Erythroblast (primary cell): ENCODE measurements at regions not wholly inside any gene's neighbourhood (a gene's known extent, or its start where the extent isn't known, plus 50 kb on each side); places are given as distances from the start of the nearest gene placed in this dataset.

Experiments
- GATA1 ChIP-seq: IDR thresholded peaks from 2 replicates; pipeline ENCODE4 v1.6.1; 2011; ENCODE audit warnings: low read depth, mild to moderate bottlenecking, control low read depth, low read length, moderate library complexity
- POLR2A ChIP-seq: IDR thresholded peaks from 2 replicates; pipeline ENCODE4 v1.6.1; 2011; ENCODE audit warnings: mild to moderate bottlenecking, low read length

DNA sequence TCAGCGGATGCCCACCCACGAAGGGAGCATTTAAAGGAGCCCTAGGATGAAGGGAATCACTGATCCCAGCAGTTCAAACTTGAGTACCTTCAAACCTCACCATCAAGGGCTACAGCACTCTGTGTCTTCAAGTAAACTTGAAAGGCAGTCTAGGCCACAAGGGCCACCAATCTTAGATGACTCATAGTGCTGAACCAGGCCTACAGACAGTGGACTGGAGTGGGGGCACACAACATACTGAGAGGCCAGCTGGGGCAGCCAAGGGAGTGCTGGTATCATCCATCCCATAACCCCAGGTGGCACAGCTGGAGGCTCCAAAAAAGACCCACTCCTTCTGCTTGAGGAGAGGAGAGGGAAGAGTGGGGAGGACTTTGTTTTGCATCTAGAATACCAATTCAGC lies 345.4 kb downstream of the DUSP10 start:
- no peak for TF ChIP-seq POLR2A
- no peak for TF ChIP-seq GATA1
